Endothelial cell of umbilical vein (primary cell): ENCODE measurements at regions not wholly inside any gene's neighbourhood (a gene's known extent, or its start where the extent isn't known, plus 50 kb on each side); places are given as distances from the start of the nearest gene placed in this dataset.

Experiments
- BruUV-seq: library from RNA; stranded (reverse); fragments of 400-500 nt; replicated peaks from 2 replicates; lab custom pipeline; 2021; lab: Mats Ljungman, UMichigan
- CTCF ChIA-PET: fragments of 300-600, 350-600 bp; sonication (Branson Sonifier 250); formaldehyde crosslinking; loops from one replicate; lab custom pipeline; 2021; ENCODE audit warnings: antibody characterized with exemption, inconsistent platforms; lab: Charles Lee
- POLR2A ChIA-PET: fragments of 300-600, 350-600 bp; sonication (Branson Sonifier 250); formaldehyde crosslinking; loops from one replicate; lab custom pipeline; 2021; ENCODE audit warnings: antibody characterized with exemption, inconsistent platforms; lab: Charles Lee
- DNase-seq: peaks from one replicate; pipeline ENCODE4 v3.0.0-alpha.2; 2011; ENCODE audit warnings: low read depth, low spot score
- FAIRE-seq: peaks from 2 replicates; lab custom pipeline; 2011; peaks lifted over from hg19 to GRCh38; lab: Jason Lieb, UNC
- H2AFZ ChIP-seq: 2 replicates; pipeline ENCODE4 v1.6.0; 2012; ENCODE audit warnings: low read depth, low read length, control low read depth, inconsistent platforms
- H3K27ac ChIP-seq: 2 replicates; pipeline ENCODE4 v1.5.1; 2011; ENCODE audit warnings: low read depth, mild to moderate bottlenecking, control low read depth, low read length, moderate library complexity; ENCODE audit not compliant: insufficient read depth
- H3K27me3 ChIP-seq, 2 experiments: 2 replicates each; pipeline versions ENCODE4 v1.6.0 to v1.6.1; 2011; ENCODE audit warnings: low read length in 2 of 2, mixed read lengths in 1 of 2; ENCODE audit not compliant: control insufficient read depth in 2 of 2, insufficient read depth in 2 of 2
- H3K36me3 ChIP-seq, 2 experiments: 2 replicates in 1 of 2; 3 replicates in 1 of 2; pipeline ENCODE4 v1.5.1; 2011; ENCODE audit warnings: low read length in 2 of 2, mild to moderate bottlenecking in 1 of 2, moderate library complexity in 1 of 2; ENCODE audit not compliant: control insufficient read depth in 2 of 2, insufficient read depth in 2 of 2; ENCODE audit errors: extremely low read depth in 1 of 2
- H3K4me1 ChIP-seq: 3 replicates; pipeline ENCODE4 v1.5.1; 2011; ENCODE audit warnings: mild to moderate bottlenecking, low read length; ENCODE audit not compliant: control insufficient read depth, insufficient read depth; ENCODE audit errors: extremely low read depth
- H3K4me2 ChIP-seq: 2 replicates; pipeline ENCODE4 v1.6.1; 2011; ENCODE audit warnings: low read length, control low read depth, mixed read lengths; ENCODE audit not compliant: insufficient read depth
- H3K4me3 ChIP-seq, 3 experiments: fragments of 200-600 bp in 1 of 3; sonication (generic), shearing (Covaris generic) in 1 of 3; replicated peaks in 1 of 3; 2 replicates each; pipeline ENCODE4 v1.5.1; 2011 to 2016; ENCODE audit warnings: control low read depth in 3 of 3, low read length in 3 of 3, mild to moderate bottlenecking in 2 of 3, inconsistent platforms in 1 of 3, low read depth in 1 of 3, moderate library complexity in 1 of 3; ENCODE audit not compliant: insufficient read depth in 1 of 3
- H3K79me2 ChIP-seq: 2 replicates; pipeline ENCODE4 v1.6.0; 2012; ENCODE audit warnings: low read length, inconsistent platforms; ENCODE audit not compliant: control insufficient read depth, insufficient read depth
- H3K9ac ChIP-seq: replicated peaks from 2 replicates; pipeline ENCODE3; 2011; ENCODE audit warnings: low read length, control low read depth; ENCODE audit not compliant: insufficient read depth; ENCODE audit errors: extremely low read depth
- H3K9me1 ChIP-seq: replicated peaks from 3 replicates; pipeline ENCODE4 v1.6.0; 2011; ENCODE audit warnings: mild to moderate bottlenecking, low read length; ENCODE audit not compliant: control insufficient read depth, insufficient read depth; ENCODE audit errors: extremely low read depth
- H3K9me3 ChIP-seq: replicated peaks from 2 replicates; pipeline ENCODE4 v1.5.1; 2012; ENCODE audit warnings: low read length, inconsistent platforms; ENCODE audit not compliant: control insufficient read depth, insufficient read depth
- H4K20me1 ChIP-seq: replicated peaks from 2 replicates; pipeline ENCODE3; 2011; ENCODE audit warnings: mild to moderate bottlenecking, low read length; ENCODE audit not compliant: control insufficient read depth, insufficient read depth; ENCODE audit errors: extremely low read depth
- CTCF ChIP-seq, 2 donors: IDR thresholded peaks; 1 replicate in 1 of 2; 2 replicates in 1 of 2; pipeline ENCODE4 v1.5.1; 2011; ENCODE audit warnings: low read length in 2 of 2, mild to moderate bottlenecking in 2 of 2, moderate library complexity in 2 of 2, control low read depth in 1 of 2, inconsistent platforms in 1 of 2, low read depth in 1 of 2; ENCODE audit not compliant: insufficient read depth in 1 of 2; ENCODE audit errors: extremely low read depth in 1 of 2
- EZH2 ChIP-seq: IDR thresholded peaks from 2 replicates; pipeline ENCODE4 v1.6.1; 2012; ENCODE audit warnings: borderline replicate concordance, low read depth, mild to moderate bottlenecking, moderate library complexity, low read length, inconsistent platforms; ENCODE audit not compliant: severe bottlenecking
- FOS ChIP-seq: IDR thresholded peaks from 2 replicates; pipeline ENCODE4 v1.6.1; 2011; ENCODE audit warnings: mild to moderate bottlenecking, low read length, moderate library complexity, borderline replicate concordance; ENCODE audit not compliant: insufficient read depth
- GATA2 ChIP-seq: IDR thresholded peaks from 2 replicates; pipeline ENCODE4 v1.7.0; 2011; ENCODE audit warnings: low read depth, mild to moderate bottlenecking, moderate library complexity, mixed read lengths, low read length; ENCODE audit not compliant: insufficient read length, insufficient read depth
- JUN ChIP-seq: IDR thresholded peaks from 2 replicates; pipeline ENCODE4 v1.6.1; 2011; ENCODE audit warnings: borderline replicate concordance, low read depth; ENCODE audit not compliant: insufficient read length, insufficient read depth
- MAX ChIP-seq: IDR thresholded peaks from 2 replicates; pipeline ENCODE4 v1.6.1; 2011; ENCODE audit not compliant: insufficient read depth, insufficient read length
- MYC ChIP-seq: IDR thresholded peaks from one replicate; pipeline ENCODE4 v1.6.1; 2011; ENCODE audit warnings: mild to moderate bottlenecking, low read depth, low read length
- POLR2A ChIP-seq: IDR thresholded peaks from 2 replicates; pipeline ENCODE4 v1.6.1; 2012; ENCODE audit warnings: low read depth, mild to moderate bottlenecking, control low read depth, low read length
- POLR2AphosphoS5 ChIP-seq: IDR thresholded peaks from 2 replicates; pipeline ENCODE4 v1.6.1; 2012; ENCODE audit warnings: low read depth, mild to moderate bottlenecking, control low read depth, low read length, moderate library complexity; ENCODE audit not compliant: insufficient read depth
- dilution Hi-C: fragments of 300-500 bp; cut with MboI; formaldehyde crosslinking; loops from one replicate; pipeline ENCODE4 v1.15.0; 2019; ENCODE audit warnings: low sequenced_read_pairs; ENCODE audit not compliant: extremely low pct_ligation_motif_present
- intact Hi-C: fragments of 100-400 bp; cut with micrococcal nuclease; formaldehyde crosslinking; loops from one replicate; pipeline ENCODE4 v1.10.0; 2022

- CTCF ChIA-PET = interaction anchor here (2.5 to 10.5 kb wide), 3 partner anchors 19 to 174 kb away, joined by 8 to 201 read pairs (median 145); no protein-coding TSS in a partner anchor
- H3K36me3 ChIP-seq = no peaks in the 10 kb centered on the region
- peaks cover 63% of the 10 kb centered on the region for H3K79me2 ChIP-seq
- no peak overlapping the region for H2AFZ ChIP-seq
- no peaks in the 10 kb centered on the region for H4K20me1 ChIP-seq
- H3K27me3 ChIP-seq = no peaks in the 10 kb centered on the region
- H3K9me1 ChIP-seq = no peaks in the 10 kb centered on the region
- no peaks in the 10 kb centered on the region for H3K9me3 ChIP-seq
- H3K4me1 ChIP-seq = peaks cover 41% of the 10 kb centered on the region
- no peak overlapping the region for H3K27ac ChIP-seq
- DNase-seq = no peak
- intact Hi-C loops (no loop called here), dilution Hi-C loops (no loop called here)
- H3K4me3 ChIP-seq = no peak overlapping the region
- TF ChIP-seq MYC (no peak), POLR2AphosphoS5 (no peak), EZH2 (no peak), GATA2 (no peak), JUN (no peak), FOS (no peak), MAX (no peak), CTCF (IDR thresholded peaks at IDR 0.05; ENCODE audit: extremely low read depth in 1 of 2, insufficient read depth in 1 of 2, low read depth in 1 of 2, low read length in 2 of 2) (no peak), POLR2A (no peak)
- no peak overlapping the region for H3K9ac ChIP-seq
- BruUV-seq = no TSS peak
- POLR2A ChIA-PET = no interaction called here
- no peak for FAIRE-seq
- no peak overlapping the region for H3K4me2 ChIP-seq
These were observed 156.6 kb upstream of the IL12A start for GRCh38 chr3:159832024-159832423.
